ENCODE measurements at regions not wholly inside any gene's neighbourhood (a gene's known extent, or its start where the extent isn't known, plus 50 kb on each side); places are given as distances from the start of the nearest gene placed in this dataset.
"Not testable (repeated sequence)": the region's sequence is repeated elsewhere in the genome, so short reads cannot be mapped to it uniquely, and the experiment has no call there.

DNA sequence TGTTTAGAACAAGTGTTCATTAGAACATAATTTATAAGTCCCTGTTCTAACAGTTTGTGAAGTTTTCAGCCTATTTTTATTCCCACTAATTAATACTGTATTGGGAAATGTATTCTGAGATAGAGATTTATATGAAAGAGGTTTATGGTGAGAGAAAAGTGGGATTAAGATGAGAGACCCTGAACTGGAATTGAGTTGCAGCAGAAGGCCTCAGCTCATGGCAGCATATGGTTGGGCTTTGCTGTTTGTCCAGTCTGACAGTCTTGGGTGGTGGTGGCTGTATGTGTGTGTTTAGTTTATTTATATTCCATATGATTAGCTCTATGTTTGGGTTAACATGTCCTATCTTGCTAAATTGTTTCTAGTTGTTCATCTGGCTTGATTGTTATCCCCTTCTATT, 575.1 kb downstream of the SLITRK5 start:
- DNase-seq, result no peak

- DNase-seq, result no peak
Observed at GRCh38 chr13:88248393-88248792, 577.2 kb downstream of the SLITRK5 start.

- DNase-seq, result no peak
Observed at GRCh38 chr13:88257706-88258105, 586.5 kb downstream of the SLITRK5 start.

- no peak for DNase-seq
Observed at GRCh38 chr13:88263808-88264207, 592.6 kb downstream of the SLITRK5 start.

DNA sequence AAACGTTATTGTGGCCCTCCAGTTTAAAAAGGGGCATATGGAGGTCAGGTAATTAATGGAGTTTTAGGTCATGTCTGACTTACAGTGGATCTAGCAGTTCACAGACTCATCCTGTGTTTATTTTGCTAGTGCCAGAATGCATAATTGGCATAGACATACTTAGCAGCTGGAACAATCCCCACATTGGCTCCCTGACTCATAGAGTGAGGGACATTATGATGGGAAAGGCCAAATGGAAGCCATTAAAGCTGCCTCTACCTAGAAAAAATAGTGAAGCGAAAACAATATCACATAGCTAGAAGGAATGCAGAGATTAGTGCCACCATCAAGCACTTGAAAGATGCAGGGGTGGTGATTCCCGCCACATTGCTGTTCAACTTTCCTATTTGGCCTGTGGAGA, 610.7 kb downstream of the SLITRK5 start:
- no peak for DNase-seq

- no peak for DNase-seq
Observed at GRCh38 chr13:88285329-88285728, 614.2 kb downstream of the SLITRK5 start.

DNA sequence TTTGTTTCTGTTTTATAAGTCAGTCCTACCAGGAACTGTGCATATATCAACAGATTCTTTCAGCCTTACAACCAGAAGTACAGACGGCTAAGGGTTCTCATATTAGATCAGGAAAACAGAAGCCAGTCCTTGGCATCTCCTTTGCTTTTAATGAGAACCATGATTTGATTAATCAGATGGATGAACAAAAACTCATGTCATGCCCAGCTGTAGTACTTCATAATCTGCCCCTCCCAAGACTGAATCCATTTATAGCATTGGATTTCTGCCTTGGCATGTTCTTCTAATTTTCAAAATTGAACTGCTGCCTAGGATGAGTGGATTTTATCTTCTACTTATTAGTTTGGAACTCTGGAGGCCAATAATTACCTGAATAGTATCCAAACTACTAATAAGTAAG, 617.2 kb downstream of the SLITRK5 start:
- DNase-seq, result no peak

DNA sequence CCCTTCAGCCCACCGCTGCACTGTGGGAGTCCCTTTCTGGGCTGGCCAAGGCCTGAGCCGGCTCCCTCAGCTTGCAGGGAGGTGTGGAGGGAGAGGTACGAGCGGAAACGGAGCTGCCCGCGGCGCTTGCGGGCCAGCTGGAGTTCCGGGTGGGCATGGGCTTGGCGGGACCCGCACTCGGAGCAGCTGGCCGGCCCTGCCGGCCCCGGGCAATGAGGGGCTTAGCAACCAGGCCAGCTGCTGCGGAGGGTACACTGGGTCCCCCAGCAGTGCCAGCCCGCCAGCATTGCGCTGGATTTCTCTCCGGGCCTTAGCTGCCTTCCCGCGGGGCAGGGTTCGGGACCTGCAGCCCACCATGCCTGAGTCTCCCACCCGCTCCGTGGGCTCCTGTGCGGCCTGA, 620.6 kb downstream of the SLITRK5 start:
- not testable (repeated sequence) for DNase-seq

- no peak for DNase-seq
Observed at GRCh38 chr13:88294368-88294767, 623.2 kb downstream of the SLITRK5 start.

DNA sequence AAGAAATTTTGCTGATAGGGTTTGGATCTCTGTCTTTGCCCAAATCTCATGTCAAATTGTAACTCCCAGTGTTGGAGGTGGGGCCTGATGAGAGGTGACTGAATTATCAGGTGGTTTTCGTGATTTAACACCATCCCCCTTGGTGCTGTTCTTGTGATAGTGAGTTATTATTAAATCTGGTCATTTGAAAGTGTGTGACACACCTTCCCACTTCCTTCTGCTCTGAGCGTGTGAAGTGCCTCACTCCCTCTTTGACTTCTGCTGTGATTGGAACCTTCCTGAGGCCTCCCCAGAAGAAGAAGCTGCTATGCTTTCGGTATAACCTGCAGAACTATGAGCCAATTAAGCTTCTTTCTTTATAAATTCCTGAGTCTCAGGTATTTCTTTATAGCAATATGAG, 632.0 kb downstream of the SLITRK5 start:
- DNase-seq, result no peak

DNA sequence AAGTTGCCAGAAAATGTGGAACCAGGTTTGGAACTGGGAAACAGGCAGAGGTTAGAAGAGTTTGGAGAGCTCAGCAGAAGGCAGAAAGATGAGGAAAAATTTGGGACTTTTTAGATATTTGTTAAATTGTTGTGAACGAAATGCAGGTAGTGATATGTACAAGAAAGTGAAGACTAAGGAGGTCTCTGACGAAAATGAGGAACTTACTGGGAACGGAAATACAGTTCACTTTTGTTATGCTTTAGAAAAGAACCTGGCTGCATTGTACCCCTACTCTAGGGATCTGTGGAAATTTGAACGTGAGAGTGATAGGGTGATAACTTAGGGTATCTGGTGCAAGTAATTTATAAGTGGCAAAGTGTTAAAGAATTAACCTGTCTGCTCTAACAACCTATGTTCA, 632.4 kb downstream of the SLITRK5 start:
- no peak for DNase-seq

- DNase-seq, result no peak
Observed at GRCh38 chr13:88314496-88314895, 643.3 kb downstream of the SLITRK5 start.

DNA sequence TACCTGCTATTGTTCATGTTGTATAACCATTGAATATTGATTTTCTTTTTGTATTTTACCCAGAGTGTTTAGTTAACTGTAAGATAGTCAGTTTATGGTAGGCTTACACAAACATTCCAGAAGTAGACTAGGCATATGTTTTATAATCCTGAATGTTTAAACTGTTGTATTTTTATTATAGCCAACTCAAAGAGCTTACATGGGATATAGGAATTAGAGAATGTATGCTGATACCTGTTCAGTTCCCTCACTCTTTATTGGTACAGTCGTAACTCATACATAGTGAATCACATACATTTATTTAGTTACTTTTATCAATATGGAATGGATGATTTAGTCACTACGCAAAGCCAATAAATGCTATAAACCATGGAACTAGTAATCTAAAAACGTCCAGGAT, 657.9 kb downstream of the SLITRK5 start:
- no peak for DNase-seq

DNA sequence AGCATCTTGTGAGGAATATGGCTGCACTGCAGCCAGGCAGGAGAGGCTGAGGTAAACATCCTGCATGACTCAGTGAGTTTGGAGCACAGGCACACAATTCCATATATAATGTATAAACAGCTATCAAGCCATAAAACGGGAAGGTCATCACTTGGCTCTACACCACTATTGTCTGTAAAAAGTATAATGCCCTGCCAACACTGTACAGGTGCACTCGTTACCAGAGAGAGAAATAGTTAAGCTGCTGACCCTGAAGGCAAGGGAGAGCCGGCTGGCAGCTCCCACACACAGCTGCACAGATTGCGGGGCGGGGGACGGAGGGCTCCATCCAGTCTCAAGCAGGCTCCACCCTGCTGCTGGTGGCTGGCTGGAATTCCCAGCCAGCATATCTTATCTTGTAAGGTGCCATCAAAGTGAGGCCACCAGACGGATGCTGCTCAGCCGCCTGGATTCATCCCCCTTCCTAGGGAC, 668.1 kb downstream of the SLITRK5 start:
- no peak for DNase-seq

DNA sequence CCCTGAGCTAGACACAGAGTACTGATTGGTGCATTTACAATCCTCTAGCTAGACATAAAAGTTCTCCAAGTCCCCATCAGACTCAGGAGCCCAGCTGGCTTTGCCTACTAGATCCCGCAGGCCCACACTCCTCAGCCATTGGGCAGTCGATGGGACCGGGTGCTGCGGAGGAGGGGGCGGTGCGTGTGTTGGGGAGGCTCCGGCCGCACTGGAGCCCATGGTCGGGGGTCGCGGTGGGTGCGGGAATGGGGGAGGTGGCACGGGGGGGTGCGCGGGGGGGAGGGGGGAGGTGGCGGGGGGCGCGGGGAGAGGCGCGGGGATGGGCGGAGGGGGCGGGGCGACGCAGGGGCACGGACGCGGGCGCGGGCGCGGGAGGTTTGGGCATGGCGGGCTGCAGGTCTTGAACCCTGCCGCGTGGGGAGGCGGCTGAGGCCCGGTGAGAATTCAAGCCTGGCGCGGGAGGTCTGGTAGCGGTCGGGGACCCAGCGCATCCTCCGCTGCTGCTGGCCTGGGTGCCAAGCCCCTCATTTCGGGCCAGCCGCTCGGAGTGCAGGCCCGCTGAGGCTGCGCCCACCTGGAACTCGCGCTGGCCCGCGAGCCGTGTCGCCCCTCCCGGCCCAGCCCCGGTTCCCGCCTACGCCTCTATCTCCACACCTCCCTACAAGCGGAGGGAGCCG, 674.1 kb downstream of the SLITRK5 start:
- DNase-seq, result no peak

DNA sequence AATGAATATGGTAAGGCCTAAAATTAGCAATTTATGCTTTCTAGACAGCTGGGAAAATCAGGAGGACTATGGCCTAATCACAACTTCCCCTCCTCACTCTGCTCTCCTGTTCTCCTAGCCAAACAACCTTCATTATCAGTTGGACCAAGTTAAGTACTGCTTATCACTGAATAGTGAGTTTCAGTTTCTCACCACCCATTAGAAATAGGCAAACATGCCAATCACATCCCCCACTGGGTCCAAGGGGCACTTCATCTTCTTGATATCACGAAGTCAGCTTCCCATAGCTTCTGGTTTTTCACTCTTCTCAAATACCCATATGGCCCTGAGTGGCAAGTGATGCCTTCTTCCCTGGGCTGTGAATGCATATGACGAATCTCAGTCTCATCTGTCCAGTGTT, 689.6 kb downstream of the SLITRK5 start:
- no peak for DNase-seq

- no peak for DNase-seq
Observed at GRCh38 chr13:88369866-88370265, 698.7 kb downstream of the SLITRK5 start.

DNA sequence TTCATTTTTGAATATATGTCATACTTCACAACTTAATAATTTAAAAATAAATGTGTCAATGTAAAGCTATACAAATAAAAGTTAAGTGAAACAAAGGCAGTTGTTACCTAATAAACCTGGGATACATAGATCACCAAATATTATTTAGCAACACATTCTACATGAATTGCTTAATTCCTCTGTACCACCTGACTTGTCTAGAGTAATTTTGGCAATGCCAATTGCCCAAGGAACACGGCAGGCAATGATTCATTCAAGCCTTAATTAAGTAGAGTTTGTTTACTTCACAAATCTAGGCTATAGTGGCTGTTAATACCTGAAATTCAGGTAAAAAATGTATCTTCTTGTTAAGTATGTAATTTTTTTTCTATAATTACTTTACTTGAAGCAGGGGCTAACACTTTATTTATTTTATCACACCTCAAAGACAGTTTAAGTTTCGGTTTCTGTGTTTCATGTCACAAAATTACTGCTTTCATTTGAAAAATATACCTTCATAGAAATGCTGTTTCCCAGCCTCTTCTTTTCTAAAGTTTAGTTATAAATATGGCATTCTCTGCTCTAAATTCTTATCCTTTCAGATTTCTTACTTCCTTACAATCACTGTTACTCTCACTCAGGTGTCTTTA, 705.7 kb downstream of the SLITRK5 start:
- no peak for DNase-seq

DNA sequence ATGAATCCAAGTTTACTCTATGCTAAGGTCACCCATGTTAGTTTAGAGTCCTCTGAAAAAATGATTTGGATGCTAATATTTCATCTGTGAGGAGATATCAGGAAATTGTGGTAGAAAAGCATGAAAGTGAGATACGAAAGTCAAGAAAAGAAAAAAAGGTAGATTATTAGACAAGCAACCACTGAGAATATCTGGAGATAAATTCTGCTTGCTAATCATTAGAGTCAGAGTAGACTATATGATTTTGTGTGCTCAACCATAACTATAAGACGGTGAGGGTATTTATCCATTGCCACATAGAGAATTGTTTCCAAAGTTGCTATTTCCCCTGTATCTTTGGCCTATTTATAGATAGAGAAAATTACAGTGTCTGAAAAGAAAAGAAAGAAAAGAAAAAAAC, 706.7 kb downstream of the SLITRK5 start:
- DNase-seq, result no peak

- DNase-seq, result no peak
Observed at GRCh38 chr13:88384542-88384941, 713.4 kb downstream of the SLITRK5 start.

DNA sequence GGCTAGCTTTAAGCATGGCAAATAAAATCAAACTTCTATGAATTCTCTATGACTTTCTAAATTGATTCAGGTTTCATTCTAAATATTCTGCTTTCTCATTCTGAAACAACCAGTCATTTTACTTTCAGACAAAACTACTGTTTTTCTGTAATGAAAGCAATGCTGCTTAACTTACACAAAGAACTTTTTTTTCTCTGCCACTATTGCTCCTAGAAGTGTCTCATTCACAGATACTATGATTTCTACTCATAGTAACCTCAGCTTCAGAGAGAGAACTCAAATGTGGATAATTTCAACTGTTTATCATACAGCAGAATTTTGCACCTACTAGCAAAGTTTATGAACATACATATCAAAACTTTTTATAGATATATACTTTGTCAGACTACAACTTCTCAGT, 724.6 kb downstream of the SLITRK5 start:
- no peak for DNase-seq

- DNase-seq, result no peak
Observed at GRCh38 chr13:88411696-88412095, 740.5 kb downstream of the SLITRK5 start.

DNA sequence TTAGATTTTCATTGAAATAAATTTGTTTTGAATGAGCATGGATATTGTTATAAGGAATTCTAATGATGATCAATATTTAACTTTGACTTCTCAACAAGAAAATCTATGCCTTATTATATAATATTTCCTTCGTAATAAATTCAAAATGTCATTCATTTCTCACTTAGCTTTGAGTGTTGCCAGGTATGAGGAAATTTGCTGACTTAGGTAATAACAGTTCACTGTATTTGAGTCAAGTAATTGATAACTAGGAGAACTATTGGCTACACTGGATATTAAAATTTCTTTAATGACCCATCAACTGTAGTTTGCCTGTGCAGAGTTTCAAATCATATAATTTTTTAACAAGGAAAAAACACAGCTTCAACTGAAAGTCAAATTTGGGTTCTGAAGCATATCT, 746.6 kb downstream of the SLITRK5 start:
- no peak for DNase-seq

DNA sequence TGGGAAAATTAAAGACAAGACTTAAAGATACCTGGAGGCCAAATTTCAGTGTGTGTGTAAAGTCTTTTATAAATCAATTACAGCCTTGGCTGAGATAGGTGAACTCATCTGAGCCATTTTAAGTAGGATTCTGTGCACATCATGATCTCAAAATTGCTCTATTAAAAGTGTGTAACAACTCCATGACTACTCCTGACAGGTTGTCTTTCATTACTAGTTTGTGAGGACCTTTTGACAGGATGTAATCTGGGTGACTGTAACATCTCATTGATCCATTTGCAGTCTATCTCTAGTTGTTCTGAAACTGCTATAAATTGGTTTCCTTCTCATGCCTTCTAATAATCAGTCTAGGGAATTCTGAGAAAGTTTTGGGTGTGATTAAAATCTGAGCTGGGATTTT, 753.3 kb downstream of the SLITRK5 start:
- no peak for DNase-seq

GRCh38 chr13:88426661-88427060, 755.5 kb downstream of the SLITRK5 start:
- no peak for DNase-seq
